ENCODE measurements at regions not wholly inside any gene's neighbourhood (a gene's known extent, or its start where the extent isn't known, plus 50 kb on each side); places are given as distances from the start of the nearest gene placed in this dataset.

DNA sequence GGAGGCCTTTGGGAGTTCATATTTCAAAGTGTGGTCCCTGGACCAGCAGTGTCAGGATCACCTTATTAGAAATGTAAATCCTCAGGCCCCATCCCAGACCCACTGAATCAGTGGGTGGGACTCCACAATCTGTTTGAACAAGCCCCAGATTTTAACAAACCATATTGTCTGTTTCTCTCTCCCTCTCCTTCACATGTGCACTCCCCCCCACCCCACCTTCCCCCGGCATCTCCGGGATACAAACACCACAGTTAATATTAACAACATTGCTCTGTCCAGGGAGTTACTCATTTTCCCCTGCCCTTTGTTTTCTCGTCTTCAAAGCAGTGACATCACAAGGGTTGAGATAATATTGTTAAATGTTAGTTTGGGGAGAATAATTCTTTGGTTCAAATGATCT, 127.3 kb downstream of the KATNIP start:
- TF ChIP-seq, protein P1, sequence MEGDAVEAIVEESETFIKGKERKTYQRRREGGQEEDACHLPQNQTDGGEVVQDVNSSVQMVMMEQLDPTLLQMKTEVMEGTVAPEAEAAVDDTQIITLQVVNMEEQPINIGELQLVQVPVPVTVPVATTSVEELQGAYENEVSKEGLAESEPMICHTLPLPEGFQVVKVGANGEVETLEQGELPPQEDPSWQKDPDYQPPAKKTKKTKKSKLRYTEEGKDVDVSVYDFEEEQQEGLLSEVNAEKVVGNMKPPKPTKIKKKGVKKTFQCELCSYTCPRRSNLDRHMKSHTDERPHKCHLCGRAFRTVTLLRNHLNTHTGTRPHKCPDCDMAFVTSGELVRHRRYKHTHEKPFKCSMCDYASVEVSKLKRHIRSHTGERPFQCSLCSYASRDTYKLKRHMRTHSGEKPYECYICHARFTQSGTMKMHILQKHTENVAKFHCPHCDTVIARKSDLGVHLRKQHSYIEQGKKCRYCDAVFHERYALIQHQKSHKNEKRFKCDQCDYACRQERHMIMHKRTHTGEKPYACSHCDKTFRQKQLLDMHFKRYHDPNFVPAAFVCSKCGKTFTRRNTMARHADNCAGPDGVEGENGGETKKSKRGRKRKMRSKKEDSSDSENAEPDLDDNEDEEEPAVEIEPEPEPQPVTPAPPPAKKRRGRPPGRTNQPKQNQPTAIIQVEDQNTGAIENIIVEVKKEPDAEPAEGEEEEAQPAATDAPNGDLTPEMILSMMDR (conservative IDR thresholded peaks at IDR 0.05; ENCODE audit: low read depth, low read length), result no peak
- TF ChIP-seq EZH2 (IDR thresholded peaks at IDR 0.05; ENCODE audit: borderline replicate concordance, low read depth, low read length, poor library complexity, severe bottlenecking), result no peak

All from A673 (cell line).